Chondrocyte (in vitro differentiated cells): ENCODE measurements at regions not wholly inside any gene's neighbourhood (a gene's known extent, or its start where the extent isn't known, plus 50 kb on each side); places are given as distances from the start of the nearest gene placed in this dataset.

Source experiments
- DNase-seq: peaks from one replicate; pipeline ENCODE4 v3.0.0; 2021; ENCODE audit warnings: mixed read lengths, low spot score
- H3K27ac Mint-ChIP-seq: one replicate; pipeline ENCODE4 v1.8.0; 2021; ENCODE audit warnings: mild to moderate bottlenecking, moderate library complexity, mixed read lengths; ENCODE audit not compliant: unreplicated experiment
- H3K27me3 Mint-ChIP-seq: 2 replicates; pipeline ENCODE4 v1.8.0; 2021; ENCODE audit warnings: low read depth, mixed read lengths
- H3K36me3 Mint-ChIP-seq: 2 replicates; pipeline ENCODE4 v1.8.0; 2021; ENCODE audit warnings: low read depth, mixed read lengths
- H3K4me1 Mint-ChIP-seq: 2 replicates; pipeline ENCODE4 v1.8.0; 2021; ENCODE audit warnings: low read depth, mild to moderate bottlenecking, mixed read lengths
- H3K4me3 Mint-ChIP-seq: one replicate; pipeline ENCODE4 v1.8.0; 2021; ENCODE audit warnings: mild to moderate bottlenecking, moderate library complexity, mixed read lengths; ENCODE audit not compliant: unreplicated experiment
- H3K9me3 Mint-ChIP-seq: 2 replicates; pipeline ENCODE4 v1.8.0; 2021; ENCODE audit warnings: low read depth, mixed read lengths
- TF ChIP-seq, protein P1 (sequence below): fragments of 200-600 bp; sonication (generic); IDR thresholded peaks from 2 replicates; pipeline ENCODE4 v1.5.0; 2021; ENCODE audit warnings: antibody characterized with exemption, mild to moderate bottlenecking, moderate library complexity

DNA sequence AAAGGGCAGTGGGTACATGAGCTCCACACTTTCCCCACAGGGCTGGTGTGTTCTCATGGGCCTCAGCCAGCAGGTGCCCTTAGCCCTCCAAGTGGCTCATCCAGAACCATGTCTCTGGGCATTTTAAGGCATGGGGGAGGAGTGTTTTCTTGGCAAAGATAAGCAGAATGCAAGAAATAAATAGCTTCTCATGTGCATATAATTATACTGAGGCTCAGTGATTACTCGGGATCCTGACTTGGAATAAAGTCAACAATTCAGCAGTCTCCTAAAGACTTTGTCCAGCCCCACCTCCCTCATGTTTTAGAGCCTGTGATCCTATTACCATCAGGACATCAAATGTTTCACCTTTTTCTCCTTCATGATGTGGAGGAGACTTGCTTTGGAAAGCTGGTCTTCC is 92.7 kb upstream of the COG2 start:
- H3K27me3 Mint-ChIP-seq, result peaks cover 60% of the 10 kb centered on the region
- peaks cover 1% of the 10 kb centered on the region for H3K36me3 Mint-ChIP-seq
- no peak for DNase-seq
- TF ChIP-seq, protein P1, sequence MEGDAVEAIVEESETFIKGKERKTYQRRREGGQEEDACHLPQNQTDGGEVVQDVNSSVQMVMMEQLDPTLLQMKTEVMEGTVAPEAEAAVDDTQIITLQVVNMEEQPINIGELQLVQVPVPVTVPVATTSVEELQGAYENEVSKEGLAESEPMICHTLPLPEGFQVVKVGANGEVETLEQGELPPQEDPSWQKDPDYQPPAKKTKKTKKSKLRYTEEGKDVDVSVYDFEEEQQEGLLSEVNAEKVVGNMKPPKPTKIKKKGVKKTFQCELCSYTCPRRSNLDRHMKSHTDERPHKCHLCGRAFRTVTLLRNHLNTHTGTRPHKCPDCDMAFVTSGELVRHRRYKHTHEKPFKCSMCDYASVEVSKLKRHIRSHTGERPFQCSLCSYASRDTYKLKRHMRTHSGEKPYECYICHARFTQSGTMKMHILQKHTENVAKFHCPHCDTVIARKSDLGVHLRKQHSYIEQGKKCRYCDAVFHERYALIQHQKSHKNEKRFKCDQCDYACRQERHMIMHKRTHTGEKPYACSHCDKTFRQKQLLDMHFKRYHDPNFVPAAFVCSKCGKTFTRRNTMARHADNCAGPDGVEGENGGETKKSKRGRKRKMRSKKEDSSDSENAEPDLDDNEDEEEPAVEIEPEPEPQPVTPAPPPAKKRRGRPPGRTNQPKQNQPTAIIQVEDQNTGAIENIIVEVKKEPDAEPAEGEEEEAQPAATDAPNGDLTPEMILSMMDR, result no peak
- H3K9me3 Mint-ChIP-seq, result no peaks in the 10 kb centered on the region
- H3K27ac Mint-ChIP-seq, result no peak overlapping the region
- no peak overlapping the region for H3K4me3 Mint-ChIP-seq
- H3K4me1 Mint-ChIP-seq, result no peaks in the 10 kb centered on the region

DNA sequence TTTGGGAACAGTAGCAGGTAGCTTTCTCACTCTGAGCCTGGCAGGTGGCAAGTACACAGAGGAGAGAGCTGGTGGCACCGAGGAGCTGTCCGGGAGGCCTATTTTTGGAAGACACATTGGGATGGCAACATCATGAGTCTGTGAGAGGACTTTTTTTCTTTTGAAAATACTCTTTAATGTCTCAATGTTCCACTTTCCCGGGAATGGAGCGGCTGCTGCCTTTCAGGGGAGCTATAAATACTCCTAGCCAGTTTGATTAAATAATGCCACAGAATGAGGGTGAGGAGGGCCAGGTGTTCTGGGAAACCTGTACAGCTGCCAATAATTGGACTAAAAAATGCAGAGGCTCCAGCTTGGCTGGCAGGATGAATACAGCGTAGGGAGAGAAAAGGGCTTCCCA is 93.3 kb upstream of the COG2 start:
- no peak for DNase-seq
- Mint-ChIP-seq H3K36me3 (peaks cover 1% of the 10 kb centered on the region), H3K27me3 (peaks cover 56% of the 10 kb centered on the region), H3K4me3 (no peak overlapping the region), H3K9me3 (no peaks in the 10 kb centered on the region), H3K4me1 (no peaks in the 10 kb centered on the region), H3K27ac (no peak overlapping the region)
- TF ChIP-seq, protein P1, result no peak

DNA sequence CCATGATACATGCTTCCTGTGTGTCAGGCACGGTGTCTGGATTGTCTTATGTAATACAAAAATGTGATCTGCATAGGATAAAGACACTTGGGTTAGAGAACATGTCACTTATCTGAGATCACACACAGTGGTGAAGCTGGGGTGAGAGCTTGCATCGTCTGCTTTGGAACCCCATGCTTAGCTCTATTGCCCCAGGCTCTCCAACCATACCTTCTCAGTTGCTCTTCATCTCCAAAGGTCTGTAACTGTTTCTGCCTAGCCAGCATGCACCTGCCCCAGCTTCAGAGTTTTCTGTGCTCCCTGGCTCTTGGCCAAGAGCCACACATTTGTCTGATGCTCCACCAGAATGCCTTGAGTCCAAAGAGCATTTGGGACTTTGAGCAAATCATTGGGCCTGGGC is 93.9 kb upstream of the COG2 start:
- Mint-ChIP-seq H3K9me3 (no peaks in the 10 kb centered on the region), H3K27me3 (peaks cover 50% of the 10 kb centered on the region), H3K27ac (no peak overlapping the region), H3K4me1 (no peaks in the 10 kb centered on the region), H3K36me3 (peaks cover 1% of the 10 kb centered on the region), H3K4me3 (no peak overlapping the region)
- DNase-seq, result no peak
- TF ChIP-seq, protein P1, result no peak

DNA sequence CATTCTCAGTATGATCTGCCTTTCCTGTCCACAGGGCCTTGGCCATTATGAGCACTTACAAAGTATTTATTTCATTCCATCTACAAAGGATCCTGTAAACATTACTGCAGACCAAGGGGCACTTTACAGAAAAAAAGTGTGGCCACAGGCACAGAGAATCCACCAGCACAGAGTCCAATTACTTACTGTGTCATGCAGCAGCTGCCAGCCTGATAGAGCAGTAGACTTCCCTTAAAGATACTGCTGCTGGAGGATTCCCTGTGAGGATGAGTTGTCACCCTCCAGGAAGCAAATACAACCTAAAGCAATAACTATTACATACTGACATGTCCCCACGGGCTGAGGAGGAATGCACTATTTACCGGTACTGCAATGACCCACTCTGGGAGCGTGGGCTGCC is 97.1 kb upstream of the COG2 start:
- TF ChIP-seq, protein P1, result no peak
- peaks cover 21% of the 10 kb centered on the region for H3K4me1 Mint-ChIP-seq
- H3K27ac Mint-ChIP-seq, result no peak overlapping the region

DNA sequence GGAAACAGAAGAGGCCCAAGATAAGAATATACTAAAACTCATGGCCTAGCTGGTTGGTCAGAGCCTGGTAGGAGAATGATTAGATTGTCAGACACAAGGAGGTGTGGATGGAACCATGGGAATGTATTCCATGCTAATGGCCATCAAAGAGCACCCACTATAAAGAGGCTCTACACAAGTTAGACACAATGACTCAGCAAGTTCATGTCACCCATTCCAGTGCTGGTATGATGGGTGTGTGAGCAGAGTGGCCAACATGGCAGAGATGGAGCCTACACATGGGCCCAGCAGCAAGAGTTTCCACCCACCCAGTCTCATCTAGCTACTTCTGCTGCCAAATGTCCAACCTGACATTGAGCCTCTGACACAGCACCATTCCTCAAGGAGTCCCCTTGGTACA is 97.5 kb upstream of the COG2 start:
- Mint-ChIP-seq H3K4me1 (peaks cover 24% of the 10 kb centered on the region), H3K27me3 (peaks cover 24% of the 10 kb centered on the region), H3K27ac (no peak overlapping the region), H3K36me3 (peaks cover 1% of the 10 kb centered on the region), H3K9me3 (no peaks in the 10 kb centered on the region), H3K4me3 (no peak overlapping the region)
- no peak for DNase-seq
- TF ChIP-seq, protein P1, result no peak

More for the DNA sequence above, 97.1 kb upstream of the COG2 start:
- H3K4me3 Mint-ChIP-seq, result no peak overlapping the region
- H3K27me3 Mint-ChIP-seq, result peaks cover 28% of the 10 kb centered on the region
- DNase-seq, result no peak
- H3K9me3 Mint-ChIP-seq, result no peaks in the 10 kb centered on the region
- H3K36me3 Mint-ChIP-seq, result peaks cover 1% of the 10 kb centered on the region
